ENCODE measurements at regions not wholly inside any gene's neighbourhood (a gene's known extent, or its start where the extent isn't known, plus 50 kb on each side); places are given as distances from the start of the nearest gene placed in this dataset.

DNA sequence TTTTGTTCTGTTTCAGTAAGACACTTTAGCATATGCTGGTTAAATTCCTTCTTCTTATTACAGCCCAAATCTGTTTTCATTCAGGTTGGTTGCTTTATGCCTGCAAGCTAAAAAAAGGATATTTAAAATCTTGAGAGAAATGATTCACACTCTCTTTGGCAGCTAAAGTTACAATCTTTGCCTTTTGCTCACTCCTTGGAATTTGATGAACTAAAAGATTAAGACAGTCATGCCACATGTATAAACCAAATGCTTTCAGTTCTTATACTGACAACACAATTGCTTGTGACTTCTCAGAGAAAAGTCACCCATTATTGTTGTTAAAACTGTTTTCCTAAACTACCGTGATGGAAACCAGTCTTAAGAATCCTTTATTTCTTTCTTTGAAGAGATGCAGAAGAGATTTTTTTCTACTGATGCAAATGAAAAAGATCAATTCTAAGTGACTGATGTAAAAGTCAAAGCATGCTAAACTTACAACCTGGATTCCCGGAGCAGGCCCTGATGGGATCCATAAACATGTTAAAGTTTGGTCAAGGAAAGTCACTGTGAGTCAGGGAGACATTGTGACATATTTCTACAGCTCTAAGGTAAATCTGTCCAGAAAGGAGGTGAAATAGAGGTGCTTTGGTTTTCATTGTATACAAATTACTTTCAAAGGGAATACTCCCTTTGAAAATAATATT lies 144.2 kb upstream of the CDH10 start:
- Histone ChIP-seq H3K4me1 (ENCODE audit: insufficient read depth, low read length, poor library complexity, severe bottlenecking) (no peaks in the 10 kb centered on the region), H3K4me3 (ENCODE audit: low read depth, low read length, poor library complexity, severe bottlenecking) (no peak overlapping the region), H3K27me3 (replicated peaks; ENCODE audit: insufficient read depth, low read depth, low read length, poor library complexity) (no peaks in the 10 kb centered on the region), H3K9me3 (ENCODE audit: low read depth, low read length, poor library complexity, severe bottlenecking) (no peaks in the 10 kb centered on the region), H3K27ac (ENCODE audit: low read depth, low read length, poor library complexity, severe bottlenecking) (no peak overlapping the region), H3K36me3 (ENCODE audit: insufficient read depth, low read length, poor library complexity, severe bottlenecking) (no peaks in the 10 kb centered on the region)
- no TSS peak for BruUV-seq (replicated peaks)
- TF ChIP-seq, protein P1, sequence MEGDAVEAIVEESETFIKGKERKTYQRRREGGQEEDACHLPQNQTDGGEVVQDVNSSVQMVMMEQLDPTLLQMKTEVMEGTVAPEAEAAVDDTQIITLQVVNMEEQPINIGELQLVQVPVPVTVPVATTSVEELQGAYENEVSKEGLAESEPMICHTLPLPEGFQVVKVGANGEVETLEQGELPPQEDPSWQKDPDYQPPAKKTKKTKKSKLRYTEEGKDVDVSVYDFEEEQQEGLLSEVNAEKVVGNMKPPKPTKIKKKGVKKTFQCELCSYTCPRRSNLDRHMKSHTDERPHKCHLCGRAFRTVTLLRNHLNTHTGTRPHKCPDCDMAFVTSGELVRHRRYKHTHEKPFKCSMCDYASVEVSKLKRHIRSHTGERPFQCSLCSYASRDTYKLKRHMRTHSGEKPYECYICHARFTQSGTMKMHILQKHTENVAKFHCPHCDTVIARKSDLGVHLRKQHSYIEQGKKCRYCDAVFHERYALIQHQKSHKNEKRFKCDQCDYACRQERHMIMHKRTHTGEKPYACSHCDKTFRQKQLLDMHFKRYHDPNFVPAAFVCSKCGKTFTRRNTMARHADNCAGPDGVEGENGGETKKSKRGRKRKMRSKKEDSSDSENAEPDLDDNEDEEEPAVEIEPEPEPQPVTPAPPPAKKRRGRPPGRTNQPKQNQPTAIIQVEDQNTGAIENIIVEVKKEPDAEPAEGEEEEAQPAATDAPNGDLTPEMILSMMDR (conservative IDR thresholded peaks at IDR 0.05; ENCODE audit: low read depth, low read length): no peak
- TF ChIP-seq EZH2 (IDR thresholded peaks at IDR 0.05; ENCODE audit: borderline replicate concordance, low read depth, low read length, poor library complexity, severe bottlenecking): no peak
- ChIA-PET POLR2A (ENCODE audit: low non-redundant PET) (interaction anchor here (0.9 kb wide), 1 partner anchor 695 kb away, joined by 3 read pairs; no protein-coding TSS in a partner anchor), CTCF (interaction anchor here (0.8 kb wide), 1 partner anchor 28 kb away, joined by 3 read pairs; no protein-coding TSS in a partner anchor)
- intact Hi-C loops (cut with micrococcal nuclease; ENCODE audit: unreplicated experiment): no loop called here
- no peak for DNase-seq (ENCODE audit: low spot score)

- CTCF ChIA-PET: no interaction called here
- Histone ChIP-seq H3K9me3 (ENCODE audit: low read depth, low read length, poor library complexity, severe bottlenecking) (no peaks in the 10 kb centered on the region), H3K36me3 (ENCODE audit: insufficient read depth, low read length, poor library complexity, severe bottlenecking) (no peaks in the 10 kb centered on the region), H3K27ac (ENCODE audit: low read depth, low read length, poor library complexity, severe bottlenecking) (no peak overlapping the region), H3K4me3 (ENCODE audit: low read depth, low read length, poor library complexity, severe bottlenecking) (no peak overlapping the region), H3K4me1 (ENCODE audit: insufficient read depth, low read length, poor library complexity, severe bottlenecking) (no peaks in the 10 kb centered on the region), H3K27me3 (replicated peaks; ENCODE audit: insufficient read depth, low read depth, low read length, poor library complexity) (no peaks in the 10 kb centered on the region)
- POLR2A ChIA-PET (ENCODE audit: low non-redundant PET): no interaction called here
- no peak for DNase-seq (ENCODE audit: low spot score)
- intact Hi-C loops (cut with micrococcal nuclease; ENCODE audit: unreplicated experiment): no loop called here
- BruUV-seq (replicated peaks): no TSS peak
- TF ChIP-seq, protein P1 (conservative IDR thresholded peaks at IDR 0.05; ENCODE audit: low read depth, low read length): no peak
These were observed 141.3 kb upstream of the CDH10 start for GRCh38 chr5:24786108-24786507.

- H3K9me3 ChIP-seq (ENCODE audit: low read depth, low read length, poor library complexity, severe bottlenecking): no peaks in the 10 kb centered on the region
- no TSS peak for BruUV-seq (replicated peaks)
- H3K4me1 ChIP-seq (ENCODE audit: insufficient read depth, low read length, poor library complexity, severe bottlenecking): no peaks in the 10 kb centered on the region
- intact Hi-C loops (cut with micrococcal nuclease; ENCODE audit: unreplicated experiment): no loop called here
- no peak overlapping the region for H3K27ac ChIP-seq (ENCODE audit: low read depth, low read length, poor library complexity, severe bottlenecking)
- no peak for DNase-seq (ENCODE audit: low spot score)
- H3K27me3 ChIP-seq (replicated peaks; ENCODE audit: insufficient read depth, low read depth, low read length, poor library complexity): no peaks in the 10 kb centered on the region
- H3K4me3 ChIP-seq (ENCODE audit: low read depth, low read length, poor library complexity, severe bottlenecking): no peak overlapping the region
- no peaks in the 10 kb centered on the region for H3K36me3 ChIP-seq (ENCODE audit: insufficient read depth, low read length, poor library complexity, severe bottlenecking)
- TF ChIP-seq, protein P1 (conservative IDR thresholded peaks at IDR 0.05; ENCODE audit: low read depth, low read length): no peak
- TF ChIP-seq EZH2 (IDR thresholded peaks at IDR 0.05; ENCODE audit: borderline replicate concordance, low read depth, low read length, poor library complexity, severe bottlenecking): no peak
- ChIA-PET POLR2A (ENCODE audit: low non-redundant PET) (no interaction called here), CTCF (no interaction called here)
These were observed 138.8 kb upstream of the CDH10 start for GRCh38 chr5:24783596-24783995.

All from A673 (cell line).